Dedifferentiated amniotic fluid mesenchymal stem cell (primary cell): ENCODE measurements at regions not wholly inside any gene's neighbourhood (a gene's known extent, or its start where the extent isn't known, plus 50 kb on each side); places are given as distances from the start of the nearest gene placed in this dataset.
A peak's percentile ranks its signal among the peaks of the same experiment; 100 is the strongest.
"Not testable (repeated sequence)": the region's sequence is repeated elsewhere in the genome, so short reads cannot be mapped to it uniquely, and the experiment has no call there.

Experiments used
- DNase-seq: peaks from one replicate; pipeline ENCODE4 v3.0.0-alpha.2; 2016; ENCODE audit errors: extremely low spot score

GRCh38 chr14:37785298-37785697, 189.9 kb downstream of the TTC6 start:
- DNase-seq = not testable (repeated sequence)

DNA sequence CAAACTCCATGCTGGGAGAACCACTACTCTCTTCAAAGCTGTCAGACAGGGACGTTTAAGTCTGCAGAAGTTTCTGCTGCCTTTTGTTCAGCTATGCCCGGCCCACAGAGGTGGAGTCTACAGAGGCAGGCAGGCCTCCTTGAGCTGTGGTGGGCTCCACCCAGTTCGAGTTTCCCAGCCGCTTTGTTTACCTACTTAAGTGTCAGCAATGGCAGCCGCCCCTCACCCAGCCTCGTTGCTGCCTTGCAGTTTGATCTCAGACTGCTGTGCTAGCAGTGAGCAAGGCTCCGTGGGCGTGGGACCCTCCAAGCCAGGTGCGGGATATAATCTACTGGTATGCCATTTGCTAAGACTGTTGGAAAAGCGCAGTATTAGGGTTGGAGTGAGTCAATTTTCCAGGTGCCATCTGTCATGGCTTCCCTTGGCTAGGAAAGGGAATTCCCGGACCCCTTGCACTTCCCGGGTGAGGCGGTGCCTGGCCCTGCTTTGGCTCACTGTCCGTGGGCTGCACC, 190.7 kb downstream of the TTC6 start:
- DNase-seq = not testable (repeated sequence)

DNA sequence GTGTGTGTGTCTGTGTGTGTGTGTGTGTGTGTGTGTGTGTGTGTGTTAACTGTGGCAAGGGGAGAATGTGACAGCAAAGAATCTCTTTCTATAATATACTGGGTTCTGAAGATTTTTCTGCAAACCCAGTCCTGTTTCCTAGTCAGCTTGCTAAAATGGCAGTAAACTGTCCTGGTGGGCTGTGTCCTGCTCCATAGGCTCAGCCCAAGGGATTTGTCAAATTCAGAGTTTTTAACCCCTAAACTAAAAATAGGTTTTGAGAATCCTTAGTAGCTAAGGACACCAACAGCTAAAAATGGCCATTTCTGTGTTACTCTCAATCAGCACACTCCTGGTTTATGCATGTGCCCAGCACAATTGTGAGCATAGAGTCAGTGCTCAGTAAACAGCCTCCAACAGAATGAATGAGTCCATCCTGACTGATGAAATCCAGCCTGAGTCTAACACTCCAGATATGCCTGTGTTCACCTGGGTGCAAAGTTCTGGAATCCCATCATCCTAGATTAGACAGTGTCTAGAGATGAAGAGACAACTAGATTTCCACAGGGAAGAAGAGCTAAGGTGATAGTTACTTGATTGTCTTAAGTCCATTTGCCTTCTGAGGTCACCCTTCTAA, 192.6 kb downstream of the TTC6 start:
- no peak for DNase-seq

GRCh38 chr14:37791384-37792036, 196.1 kb downstream of the TTC6 start:
- no peak for DNase-seq

- no peak for DNase-seq
These were observed 196.7 kb downstream of the TTC6 start for GRCh38 chr14:37792124-37792523.

DNA sequence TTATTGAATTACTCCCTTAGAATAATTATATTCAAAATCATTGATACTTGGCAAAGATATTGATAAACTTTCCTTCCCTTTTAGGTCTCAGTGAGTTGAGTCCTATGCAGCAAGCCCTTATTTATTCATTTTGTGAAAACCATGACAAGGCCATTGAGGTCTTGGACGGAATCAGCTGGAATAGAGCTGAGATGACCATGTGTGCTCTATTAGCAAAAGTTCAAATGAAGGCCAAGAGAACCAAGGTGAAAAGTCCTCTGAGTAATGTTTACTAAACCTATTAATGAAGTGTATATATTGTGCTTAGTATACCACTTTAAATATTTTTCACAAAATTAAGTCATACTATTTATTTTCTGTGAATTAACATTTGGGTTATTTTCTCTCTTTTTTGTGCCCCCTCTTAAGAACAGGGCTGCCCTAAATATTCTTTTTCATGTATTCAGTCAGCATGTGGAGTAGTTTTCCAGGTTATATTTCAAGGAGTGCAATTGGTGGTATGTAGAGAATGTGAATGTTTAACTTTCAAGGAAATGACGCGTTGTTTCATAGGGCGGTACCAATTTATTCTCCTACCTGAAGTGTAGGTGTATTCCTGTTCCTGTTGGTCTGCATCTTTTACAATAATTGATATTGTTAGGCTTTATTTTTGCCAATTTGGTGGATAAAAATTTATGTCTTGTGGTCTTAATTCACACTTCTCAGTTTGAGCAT, 201.4 kb downstream of the TTC6 start:
- no peak for DNase-seq

- DNase-seq = no peak
These were observed 202.2 kb downstream of the TTC6 start for GRCh38 chr14:37797675-37798074.

GRCh38 chr14:37807722-37808121, 212.3 kb downstream of the TTC6 start:
- DNase-seq = no peak

DNA sequence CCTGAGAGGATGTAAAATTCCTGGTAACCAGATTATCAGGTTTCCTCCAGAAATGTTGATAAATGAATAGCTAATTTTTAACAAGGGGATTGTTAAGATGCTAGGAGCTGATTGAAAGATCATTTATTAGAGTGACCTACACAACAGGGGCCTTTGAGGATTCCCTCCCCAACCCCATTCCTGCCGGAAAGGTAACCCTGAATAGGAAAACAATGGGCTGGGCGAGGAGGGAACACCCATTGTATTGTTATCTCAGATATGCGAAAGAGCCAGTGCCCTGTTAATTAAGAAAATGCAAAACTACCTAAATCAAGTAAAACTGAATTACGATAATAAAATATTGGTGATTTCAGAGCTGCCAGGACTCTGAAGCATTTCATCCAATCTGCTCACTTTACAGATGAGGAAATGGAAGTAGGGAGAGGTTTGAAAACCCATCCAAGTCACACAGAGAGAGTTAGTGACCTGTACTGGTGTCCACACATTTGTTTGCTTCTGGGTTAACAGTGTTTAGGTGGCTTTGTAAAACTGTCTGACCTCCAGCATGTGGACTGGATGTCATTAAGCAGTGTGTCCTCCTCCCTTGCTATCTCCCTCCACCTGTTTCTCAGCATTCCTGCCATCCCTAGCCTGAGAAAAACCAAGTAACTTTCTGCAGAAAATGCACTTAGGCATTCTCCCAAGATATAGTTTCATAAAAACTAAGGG, 214.8 kb downstream of the TTC6 start:
- DNase-seq = no peak

GRCh38 chr14:37813732-37814131, 218.3 kb downstream of the TTC6 start:
- no peak for DNase-seq

- no peak for DNase-seq
These were observed 220.7 kb downstream of the TTC6 start for GRCh38 chr14:37816135-37816534.

GRCh38 chr14:37816743-37817295, 221.4 kb downstream of the TTC6 start:
- DNase-seq = no peak

- peak; percentile 22 for DNase-seq
These were observed 224.0 kb downstream of the TTC6 start for GRCh38 chr14:37819155-37820015.

DNA sequence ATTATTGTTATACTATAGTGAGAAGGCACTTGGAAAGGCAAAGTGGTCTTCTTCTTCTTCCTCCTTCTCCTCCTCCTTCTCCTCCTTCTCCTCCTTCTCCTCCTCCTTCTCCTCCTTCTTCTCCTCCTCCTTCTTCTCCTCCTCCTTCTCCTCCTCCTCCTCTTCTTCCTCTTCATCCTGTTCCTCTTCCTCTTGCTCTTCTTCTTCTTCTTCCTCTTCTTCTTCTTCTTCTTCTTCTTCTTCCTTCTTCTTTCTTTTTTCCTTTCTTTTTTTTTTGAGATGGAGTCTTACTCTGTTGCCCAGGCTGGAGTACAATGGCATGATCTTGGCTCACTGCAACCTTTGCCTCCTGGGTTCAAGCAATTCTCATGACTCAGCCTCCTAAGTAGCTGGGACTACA, 225.4 kb downstream of the TTC6 start:
- not testable (repeated sequence) for DNase-seq

DNA sequence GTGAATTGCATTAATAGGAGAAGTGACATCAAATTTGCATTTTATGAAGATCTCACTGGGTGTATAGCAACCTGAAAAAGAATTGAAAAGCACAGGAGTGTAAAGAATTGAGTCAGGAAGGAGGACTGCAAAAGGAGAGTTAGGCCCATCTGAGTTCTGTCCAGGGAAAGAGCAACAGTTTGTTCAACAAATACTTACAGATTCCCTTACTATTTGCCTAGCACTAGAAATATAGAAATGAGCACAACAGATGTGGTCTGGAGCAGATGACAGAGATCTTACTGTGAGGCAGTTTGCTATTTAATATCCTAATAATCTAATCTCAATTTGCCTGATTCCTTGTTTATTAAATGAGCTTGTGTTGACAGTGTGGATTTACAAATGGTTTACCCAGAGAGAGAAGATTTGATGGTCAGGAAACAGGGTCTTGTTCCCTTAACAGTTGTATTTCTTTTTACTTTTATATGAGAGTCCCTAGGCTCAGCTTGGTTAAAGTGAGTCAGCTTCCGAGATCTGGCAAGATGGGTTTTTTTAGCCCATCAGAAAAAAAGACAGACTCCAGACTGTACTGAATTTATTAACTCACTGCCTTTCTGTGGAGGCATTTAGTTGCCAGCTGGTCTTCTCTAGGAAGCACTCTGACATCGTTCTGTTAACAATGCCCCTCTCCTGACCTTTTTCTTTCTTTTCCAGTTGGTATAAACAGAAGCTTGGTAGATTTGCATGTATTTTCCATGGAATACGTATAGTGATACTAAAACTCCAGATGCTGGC, 229.7 kb downstream of the TTC6 start:
- DNase-seq = no peak

DNA sequence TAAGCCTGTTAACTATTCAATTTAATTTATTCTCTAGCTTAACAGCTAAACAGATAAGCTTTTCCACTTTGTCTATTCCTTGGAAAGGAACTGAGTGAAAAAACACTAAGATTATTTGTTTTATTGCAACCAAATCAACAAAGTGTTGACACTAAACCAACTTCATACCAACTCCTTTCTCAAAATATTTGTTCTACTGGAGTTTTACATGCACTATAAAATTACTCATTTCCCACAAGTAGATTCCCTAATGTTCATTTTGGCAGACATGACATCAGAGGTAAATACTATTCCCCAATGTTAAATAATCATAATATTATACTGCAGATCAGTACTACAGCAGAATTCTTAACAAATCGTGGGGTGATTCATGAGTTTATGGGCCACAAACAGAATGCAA, 231.4 kb downstream of the TTC6 start:
- no peak for DNase-seq

DNA sequence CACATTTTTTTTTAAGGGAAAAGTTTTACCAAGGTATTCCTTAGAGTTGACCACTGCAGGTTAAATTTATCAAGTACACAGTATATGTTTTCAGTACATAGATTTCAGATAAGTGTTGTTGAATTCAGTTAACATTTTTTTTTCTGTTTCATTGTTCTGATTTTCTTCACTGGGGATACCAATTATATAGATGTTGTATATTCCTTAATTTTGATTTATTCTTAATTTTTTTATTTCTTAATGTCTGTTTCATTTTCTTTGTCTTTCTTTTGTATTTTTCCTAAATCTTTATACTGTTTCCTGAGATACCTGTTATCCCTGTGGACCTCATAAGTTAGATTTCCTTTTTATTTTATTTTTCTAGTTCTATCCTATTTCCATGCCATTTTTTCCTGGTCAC, 234.8 kb downstream of the TTC6 start:
- no peak for DNase-seq

- no peak for DNase-seq
These were observed 238.8 kb downstream of the TTC6 start for GRCh38 chr14:37834275-37834674.

DNA sequence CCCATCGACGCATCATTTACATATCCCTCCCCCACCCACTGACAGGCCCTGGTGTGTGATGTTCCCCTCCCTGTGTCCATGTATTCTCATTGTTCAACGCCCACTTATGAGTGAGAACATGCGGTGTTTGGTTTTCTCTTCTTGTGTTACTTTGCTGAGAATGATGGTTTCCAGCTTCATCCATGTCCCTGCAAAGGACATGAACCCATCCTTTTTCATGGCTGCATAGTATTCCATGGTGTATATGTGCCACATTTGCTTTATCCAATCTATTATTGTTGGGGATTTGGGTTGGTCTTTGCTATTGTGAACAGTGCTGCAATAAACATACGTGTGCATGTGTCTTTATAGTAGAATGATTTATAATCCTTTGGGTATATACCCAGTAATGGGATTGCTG, 243.3 kb downstream of the TTC6 start:
- DNase-seq = not testable (repeated sequence)

GRCh38 chr14:37841039-37841438, 245.6 kb downstream of the TTC6 start:
- DNase-seq = not testable (repeated sequence)
